ENCODE measurements at regions not wholly inside any gene's neighbourhood (a gene's known extent, or its start where the extent isn't known, plus 50 kb on each side); places are given as distances from the start of the nearest gene placed in this dataset.

DNA sequence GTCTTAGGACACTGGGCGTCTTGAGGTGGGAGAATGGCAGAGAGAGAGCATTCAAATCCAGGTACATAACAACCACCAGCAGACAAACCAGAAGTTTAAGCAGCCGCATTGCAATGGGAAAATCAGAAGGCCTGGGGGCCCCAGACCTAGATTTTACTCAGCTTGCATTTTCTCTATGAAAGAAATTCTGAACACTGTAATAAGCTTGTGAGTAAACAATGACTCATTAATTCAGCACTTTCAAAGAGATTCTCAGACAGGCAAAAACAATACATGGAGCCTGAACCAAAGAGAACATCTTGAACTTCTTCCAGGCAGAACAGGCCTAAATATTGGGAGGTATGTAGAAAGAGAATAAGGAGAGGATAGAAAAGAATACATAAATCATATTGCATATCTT is 69.8 kb upstream of the IFNG-AS1 start:
- Histone ChIP-seq H3K4me2 (ENCODE audit: low read depth, low read length) (no peak overlapping the region), H3K27ac (ENCODE audit: extremely low read length, insufficient read depth, low read length) (no peak overlapping the region), H3K4me3 (replicated peaks in 1 of 3; ENCODE audit: insufficient read depth in 1 of 3, low read depth in 2 of 3, low read length in 3 of 3) (no peak overlapping the region), H3K4me1 (ENCODE audit: insufficient read depth, low read length) (no peaks in the 10 kb centered on the region), H4K20me1 (ENCODE audit: insufficient read depth, low read length) (no peaks in the 10 kb centered on the region), H3K9me3 (ENCODE audit: low read length) (no peaks in the 10 kb centered on the region), H3K79me2 (ENCODE audit: insufficient read depth, low read length) (no peaks in the 10 kb centered on the region), H3K9ac (ENCODE audit: insufficient read depth, low read depth, low read length) (no peak overlapping the region), H2AFZ (ENCODE audit: low read length) (no peak overlapping the region), H3K27me3 (ENCODE audit: control insufficient read depth in 1 of 2, insufficient read depth in 2 of 2, low read length in 2 of 2) (no peaks in the 10 kb centered on the region; a peak in 1 of 5 replicates), H3K36me3 (replicated peaks in 1 of 2; ENCODE audit: control insufficient read depth in 1 of 2, insufficient read depth in 2 of 2, low read length in 2 of 2) (no peaks in the 10 kb centered on the region)
- no peak for DNase-seq (ENCODE audit: low spot score)
- POLR2A ChIA-PET, result no interaction called here
- ATAC-seq, result no peak
- intact Hi-C loops (cut with micrococcal nuclease; ENCODE audit: unreplicated experiment), result no loop called here
- CTCF ChIA-PET (ENCODE audit: low intra/inter-chr PET ratio, low total read pairs), result no interaction called here
- in situ Hi-C loops (cut with HindIII; ENCODE audit: extremely low pct_ligation_motif_present, low pct_unique_long_range_greater_than_20kb), result no loop called here
- FAIRE-seq, result no peak
- BruUV-seq (replicated peaks), result no TSS peak
- WGBS (ENCODE audit: low lambda C conversion rate), result 29% methylated on average over 2 of the region's 2 CpGs
- TF ChIP-seq HNRNPK (IDR thresholded peaks at IDR 0.05; ENCODE audit: low read depth, low read length, poor library complexity, severe bottlenecking) (no peak), THYN1 (CRISPR knock-in tag; IDR thresholded peaks at IDR 0.05; ENCODE audit: borderline replicate concordance, low read depth) (no peak), ATRX (CRISPR knock-in tag; IDR thresholded peaks at IDR 0.05; ENCODE audit: borderline replicate concordance) (no peak), HES4 (CRISPR knock-in tag; IDR thresholded peaks at IDR 0.05; ENCODE audit: borderline replicate concordance) (no peak), MAFG (CRISPR knock-in tag; IDR thresholded peaks at IDR 0.05) (no peak), ZNF251 (CRISPR knock-in tag; IDR thresholded peaks at IDR 0.05) (no peak), ZNF484 (CRISPR knock-in tag; IDR thresholded peaks at IDR 0.05; ENCODE audit: borderline replicate concordance, low read depth) (no peak), CAMTA2 (CRISPR knock-in tag; IDR thresholded peaks at IDR 0.05; ENCODE audit: borderline replicate concordance) (no peak), FOXP1 (IDR thresholded peaks at IDR 0.05) (no peak), FOXP1 (CRISPR knock-in tag; IDR thresholded peaks at IDR 0.05) (no peak)
- TF ChIP-seq, protein P1, sequence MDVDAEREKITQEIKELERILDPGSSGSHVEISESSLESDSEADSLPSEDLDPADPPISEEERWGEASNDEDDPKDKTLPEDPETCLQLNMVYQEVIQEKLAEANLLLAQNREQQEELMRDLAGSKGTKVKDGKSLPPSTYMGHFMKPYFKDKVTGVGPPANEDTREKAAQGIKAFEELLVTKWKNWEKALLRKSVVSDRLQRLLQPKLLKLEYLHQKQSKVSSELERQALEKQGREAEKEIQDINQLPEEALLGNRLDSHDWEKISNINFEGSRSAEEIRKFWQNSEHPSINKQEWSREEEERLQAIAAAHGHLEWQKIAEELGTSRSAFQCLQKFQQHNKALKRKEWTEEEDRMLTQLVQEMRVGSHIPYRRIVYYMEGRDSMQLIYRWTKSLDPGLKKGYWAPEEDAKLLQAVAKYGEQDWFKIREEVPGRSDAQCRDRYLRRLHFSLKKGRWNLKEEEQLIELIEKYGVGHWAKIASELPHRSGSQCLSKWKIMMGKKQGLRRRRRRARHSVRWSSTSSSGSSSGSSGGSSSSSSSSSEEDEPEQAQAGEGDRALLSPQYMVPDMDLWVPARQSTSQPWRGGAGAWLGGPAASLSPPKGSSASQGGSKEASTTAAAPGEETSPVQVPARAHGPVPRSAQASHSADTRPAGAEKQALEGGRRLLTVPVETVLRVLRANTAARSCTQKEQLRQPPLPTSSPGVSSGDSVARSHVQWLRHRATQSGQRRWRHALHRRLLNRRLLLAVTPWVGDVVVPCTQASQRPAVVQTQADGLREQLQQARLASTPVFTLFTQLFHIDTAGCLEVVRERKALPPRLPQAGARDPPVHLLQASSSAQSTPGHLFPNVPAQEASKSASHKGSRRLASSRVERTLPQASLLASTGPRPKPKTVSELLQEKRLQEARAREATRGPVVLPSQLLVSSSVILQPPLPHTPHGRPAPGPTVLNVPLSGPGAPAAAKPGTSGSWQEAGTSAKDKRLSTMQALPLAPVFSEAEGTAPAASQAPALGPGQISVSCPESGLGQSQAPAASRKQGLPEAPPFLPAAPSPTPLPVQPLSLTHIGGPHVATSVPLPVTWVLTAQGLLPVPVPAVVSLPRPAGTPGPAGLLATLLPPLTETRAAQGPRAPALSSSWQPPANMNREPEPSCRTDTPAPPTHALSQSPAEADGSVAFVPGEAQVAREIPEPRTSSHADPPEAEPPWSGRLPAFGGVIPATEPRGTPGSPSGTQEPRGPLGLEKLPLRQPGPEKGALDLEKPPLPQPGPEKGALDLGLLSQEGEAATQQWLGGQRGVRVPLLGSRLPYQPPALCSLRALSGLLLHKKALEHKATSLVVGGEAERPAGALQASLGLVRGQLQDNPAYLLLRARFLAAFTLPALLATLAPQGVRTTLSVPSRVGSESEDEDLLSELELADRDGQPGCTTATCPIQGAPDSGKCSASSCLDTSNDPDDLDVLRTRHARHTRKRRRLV (CRISPR knock-in tag; IDR thresholded peaks at IDR 0.05), result no peak
- TF ChIP-seq, protein P2, sequence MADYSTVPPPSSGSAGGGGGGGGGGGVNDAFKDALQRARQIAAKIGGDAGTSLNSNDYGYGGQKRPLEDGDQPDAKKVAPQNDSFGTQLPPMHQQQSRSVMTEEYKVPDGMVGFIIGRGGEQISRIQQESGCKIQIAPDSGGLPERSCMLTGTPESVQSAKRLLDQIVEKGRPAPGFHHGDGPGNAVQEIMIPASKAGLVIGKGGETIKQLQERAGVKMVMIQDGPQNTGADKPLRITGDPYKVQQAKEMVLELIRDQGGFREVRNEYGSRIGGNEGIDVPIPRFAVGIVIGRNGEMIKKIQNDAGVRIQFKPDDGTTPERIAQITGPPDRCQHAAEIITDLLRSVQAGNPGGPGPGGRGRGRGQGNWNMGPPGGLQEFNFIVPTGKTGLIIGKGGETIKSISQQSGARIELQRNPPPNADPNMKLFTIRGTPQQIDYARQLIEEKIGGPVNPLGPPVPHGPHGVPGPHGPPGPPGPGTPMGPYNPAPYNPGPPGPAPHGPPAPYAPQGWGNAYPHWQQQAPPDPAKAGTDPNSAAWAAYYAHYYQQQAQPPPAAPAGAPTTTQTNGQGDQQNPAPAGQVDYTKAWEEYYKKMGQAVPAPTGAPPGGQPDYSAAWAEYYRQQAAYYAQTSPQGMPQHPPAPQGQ (CRISPR knock-in tag; IDR thresholded peaks at IDR 0.05; ENCODE audit: borderline replicate concordance), result no peak
